Epithelial cell of esophagus (primary cell): ENCODE measurements at regions not wholly inside any gene's neighbourhood (a gene's known extent, or its start where the extent isn't known, plus 50 kb on each side); places are given as distances from the start of the nearest gene placed in this dataset.

ENCODE experiments used
- DNase-seq: peaks from one replicate; pipeline ENCODE4 v3.0.0; 2010; ENCODE audit warnings: low read depth
- H3K4me3 ChIP-seq: 2 replicates; pipeline ENCODE4 v1.5.1; 2011; ENCODE audit warnings: mild to moderate bottlenecking, low read length, control low read depth
- TF ChIP-seq, protein P1 (sequence below): IDR thresholded peaks from 2 replicates; pipeline ENCODE4 v1.5.1; 2011; ENCODE audit warnings: low read depth, mild to moderate bottlenecking, low read length, control low read depth, inconsistent platforms; ENCODE audit not compliant: insufficient read depth; ENCODE audit errors: missing control alignments

- DNase-seq = peak; percentile 55
- TF ChIP-seq, protein P1, sequence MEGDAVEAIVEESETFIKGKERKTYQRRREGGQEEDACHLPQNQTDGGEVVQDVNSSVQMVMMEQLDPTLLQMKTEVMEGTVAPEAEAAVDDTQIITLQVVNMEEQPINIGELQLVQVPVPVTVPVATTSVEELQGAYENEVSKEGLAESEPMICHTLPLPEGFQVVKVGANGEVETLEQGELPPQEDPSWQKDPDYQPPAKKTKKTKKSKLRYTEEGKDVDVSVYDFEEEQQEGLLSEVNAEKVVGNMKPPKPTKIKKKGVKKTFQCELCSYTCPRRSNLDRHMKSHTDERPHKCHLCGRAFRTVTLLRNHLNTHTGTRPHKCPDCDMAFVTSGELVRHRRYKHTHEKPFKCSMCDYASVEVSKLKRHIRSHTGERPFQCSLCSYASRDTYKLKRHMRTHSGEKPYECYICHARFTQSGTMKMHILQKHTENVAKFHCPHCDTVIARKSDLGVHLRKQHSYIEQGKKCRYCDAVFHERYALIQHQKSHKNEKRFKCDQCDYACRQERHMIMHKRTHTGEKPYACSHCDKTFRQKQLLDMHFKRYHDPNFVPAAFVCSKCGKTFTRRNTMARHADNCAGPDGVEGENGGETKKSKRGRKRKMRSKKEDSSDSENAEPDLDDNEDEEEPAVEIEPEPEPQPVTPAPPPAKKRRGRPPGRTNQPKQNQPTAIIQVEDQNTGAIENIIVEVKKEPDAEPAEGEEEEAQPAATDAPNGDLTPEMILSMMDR = peak; percentile 86
- no peak overlapping the region for H3K4me3 ChIP-seq
Measured at GRCh38 chr4:126627255-126627654, 1005.5 kb upstream of the INTU start.

GRCh38 chr4:126628933-126629332 is 1003.8 kb upstream of the INTU start:
- no peak for DNase-seq
- TF ChIP-seq, protein P1 = no peak
- H3K4me3 ChIP-seq = no peak overlapping the region

GRCh38 chr4:126630230-126630629 is 1002.5 kb upstream of the INTU start:
- TF ChIP-seq, protein P1 = no peak
- H3K4me3 ChIP-seq = no peak overlapping the region
- DNase-seq = no peak

DNA sequence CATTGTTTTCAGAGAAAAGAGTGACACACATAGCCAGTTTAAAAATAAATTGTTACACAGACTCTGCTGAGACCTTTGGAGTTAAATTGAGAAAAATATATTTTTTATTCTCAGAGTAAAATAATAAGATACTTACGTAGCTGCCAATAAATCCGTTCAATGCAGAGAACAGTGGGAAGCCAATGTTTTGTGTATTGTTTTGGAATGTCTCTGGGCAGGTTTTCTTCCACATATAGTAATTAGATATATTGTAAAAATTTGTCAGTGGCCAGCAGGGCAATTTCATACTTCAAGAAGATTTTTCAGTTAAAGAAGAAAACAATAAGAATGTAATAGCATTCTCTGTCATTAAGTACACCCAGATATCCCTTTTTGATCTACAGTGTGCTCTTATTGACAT is 999.5 kb upstream of the INTU start:
- TF ChIP-seq, protein P1 = no peak
- H3K4me3 ChIP-seq = no peak overlapping the region
- no peak for DNase-seq

DNA sequence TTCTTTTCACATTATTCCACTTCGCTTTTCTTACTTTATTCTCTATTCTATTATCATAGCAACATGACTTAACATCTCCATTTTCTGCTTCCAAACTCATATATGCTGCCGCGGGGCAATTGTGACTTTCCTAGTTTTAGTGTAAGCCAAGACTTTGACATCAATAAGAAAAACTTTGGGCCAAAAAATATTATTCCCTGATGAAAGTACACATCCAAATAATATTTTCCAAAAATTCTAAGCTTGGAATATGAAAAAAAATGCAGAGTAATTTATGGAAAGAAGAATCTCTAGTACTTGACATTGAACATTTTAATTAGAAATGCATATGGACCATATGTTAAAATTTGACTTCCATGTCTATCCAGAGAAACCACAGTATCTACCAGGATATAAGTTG is 995.1 kb upstream of the INTU start:
- TF ChIP-seq, protein P1 = no peak
- no peak overlapping the region for H3K4me3 ChIP-seq

GRCh38 chr4:126647320-126647719 is 985.4 kb upstream of the INTU start:
- TF ChIP-seq, protein P1 = no peak
- no peak overlapping the region for H3K4me3 ChIP-seq
- DNase-seq = no peak

More for the DNA sequence above, 995.1 kb upstream of the INTU start:
- no peak for DNase-seq

GRCh38 chr4:126647756-126648397 is 984.9 kb upstream of the INTU start:
- TF ChIP-seq, protein P1 = no peak
- no peak overlapping the region for H3K4me3 ChIP-seq
- DNase-seq = no peak
